Astrocyte (in vitro differentiated cells and primary cell): ENCODE measurements at regions not wholly inside any gene's neighbourhood (a gene's known extent, or its start where the extent isn't known, plus 50 kb on each side); places are given as distances from the start of the nearest gene placed in this dataset.
A peak's percentile ranks its signal among the peaks of the same experiment; 100 is the strongest.

Source experiments
- DNase-seq: peaks from one replicate; pipeline ENCODE4 v3.0.0-alpha.2; 2010; ENCODE audit warnings: low read depth
- FAIRE-seq: peaks from 2 replicates; lab custom pipeline; 2011; peaks lifted over from hg19 to GRCh38; lab: Jason Lieb, UNC
- H2AFZ ChIP-seq: 2 replicates; pipeline ENCODE4 v1.6.0; 2012; ENCODE audit warnings: low read depth, low read length, inconsistent platforms
- H3K27ac ChIP-seq: 2 replicates; pipeline ENCODE4 v1.5.1; 2011; ENCODE audit warnings: low read depth, low read length, inconsistent platforms
- H3K27me3 ChIP-seq: 2 replicates; pipeline ENCODE4 v1.6.0; 2011; ENCODE audit warnings: low read length, inconsistent platforms; ENCODE audit not compliant: insufficient read depth
- H3K36me3 ChIP-seq: 2 replicates; pipeline ENCODE4 v1.5.1; 2011; ENCODE audit warnings: low read length, inconsistent platforms; ENCODE audit not compliant: insufficient read depth
- H3K4me1 ChIP-seq: 2 replicates; pipeline ENCODE4 v1.5.1; 2011; ENCODE audit warnings: low read length, inconsistent platforms; ENCODE audit not compliant: insufficient read depth
- H3K4me2 ChIP-seq: 2 replicates; pipeline ENCODE4 v1.6.0; 2012; ENCODE audit warnings: low read length, inconsistent platforms
- H3K4me3 ChIP-seq: 2 replicates; pipeline ENCODE4 v1.5.1; 2011; ENCODE audit warnings: low read depth, mild to moderate bottlenecking, low read length, inconsistent platforms; ENCODE audit not compliant: insufficient read depth
- H3K79me2 ChIP-seq: 2 replicates; pipeline ENCODE4 v1.6.0; 2012; ENCODE audit warnings: mild to moderate bottlenecking, low read length, inconsistent platforms; ENCODE audit not compliant: insufficient read depth
- H3K9ac ChIP-seq: 2 replicates; pipeline ENCODE4 v1.6.0; 2012; ENCODE audit warnings: mild to moderate bottlenecking, low read length, inconsistent platforms
- H3K9me3 ChIP-seq: 2 replicates; pipeline ENCODE4 v1.5.1; 2012; ENCODE audit warnings: low read depth, mild to moderate bottlenecking, low read length, inconsistent platforms; ENCODE audit not compliant: insufficient read depth
- H4K20me1 ChIP-seq: 2 replicates; pipeline ENCODE4 v1.6.0; 2012; ENCODE audit warnings: low read length, inconsistent platforms; ENCODE audit not compliant: insufficient read depth
- H3K27ac Mint-ChIP-seq: one replicate; pipeline ENCODE4 v1.8.0; 2021; ENCODE audit warnings: mild to moderate bottlenecking, mixed read lengths; ENCODE audit not compliant: unreplicated experiment
- H3K27me3 Mint-ChIP-seq: one replicate; pipeline ENCODE4 v1.8.0; 2021; ENCODE audit warnings: low read depth, mixed read lengths; ENCODE audit not compliant: unreplicated experiment
- H3K36me3 Mint-ChIP-seq: one replicate; pipeline ENCODE4 v1.8.0; 2021; ENCODE audit warnings: low read depth, mixed read lengths; ENCODE audit not compliant: unreplicated experiment
- H3K4me1 Mint-ChIP-seq: one replicate; pipeline ENCODE4 v1.8.0; 2021; ENCODE audit warnings: low read depth, mixed read lengths; ENCODE audit not compliant: unreplicated experiment
- H3K4me3 Mint-ChIP-seq: one replicate; pipeline ENCODE4 v1.8.0; 2021; ENCODE audit warnings: mild to moderate bottlenecking, moderate library complexity, mixed read lengths; ENCODE audit not compliant: unreplicated experiment
- H3K9me3 Mint-ChIP-seq: one replicate; pipeline ENCODE4 v1.8.0; 2021; ENCODE audit warnings: mild to moderate bottlenecking, mixed read lengths; ENCODE audit not compliant: unreplicated experiment
- CTCF ChIP-seq: IDR thresholded peaks from 2 replicates; pipeline ENCODE4 v1.5.1; 2011; ENCODE audit warnings: low read depth, mild to moderate bottlenecking, inconsistent platforms, low read length, moderate library complexity; ENCODE audit not compliant: insufficient read depth
- EZH2 ChIP-seq: IDR thresholded peaks from 2 replicates; pipeline ENCODE4 v1.6.1; 2012; ENCODE audit warnings: mild to moderate bottlenecking, low read length, inconsistent platforms; ENCODE audit not compliant: insufficient read depth

GRCh38 chr4:65014078-65014477 is 604.8 kb upstream of the TECRL start:
- no peaks in the 10 kb centered on the region for H3K27me3 Mint-ChIP-seq

GRCh38 chr4:65007841-65008439 is 598.7 kb upstream of the TECRL start:
- no peaks in the 10 kb centered on the region for H3K79me2 ChIP-seq
- no peak overlapping the region for H3K9ac ChIP-seq
- no peaks in the 10 kb centered on the region for H4K20me1 ChIP-seq
- H3K9me3 ChIP-seq, result no peaks in the 10 kb centered on the region
- no peaks in the 10 kb centered on the region for H3K27me3 ChIP-seq
- H3K27ac Mint-ChIP-seq, result no peak overlapping the region
- H3K36me3 ChIP-seq, result no peaks in the 10 kb centered on the region
- DNase-seq, result peak; percentile 42
- no peaks in the 10 kb centered on the region for H3K27me3 Mint-ChIP-seq
- H3K9me3 Mint-ChIP-seq, result no peaks in the 10 kb centered on the region
- H3K36me3 Mint-ChIP-seq, result no peaks in the 10 kb centered on the region
- TF ChIP-seq EZH2 (no peak), CTCF (peak; percentile 78)
- no peaks in the 10 kb centered on the region for H3K4me1 ChIP-seq
- H3K4me2 ChIP-seq, result no peak overlapping the region
- no peak overlapping the region for H3K4me3 ChIP-seq
- no peak overlapping the region for H3K27ac ChIP-seq
- no peak overlapping the region for H2AFZ ChIP-seq
- peak; percentile 17 for FAIRE-seq
- no peak overlapping the region for H3K4me3 Mint-ChIP-seq
- H3K4me1 Mint-ChIP-seq, result no peaks in the 10 kb centered on the region

More at GRCh38 chr4:65014078-65014477, 604.8 kb upstream of the TECRL start:
- H3K27ac Mint-ChIP-seq, result no peak overlapping the region
- Histone ChIP-seq H3K4me1 (no peaks in the 10 kb centered on the region), H2AFZ (no peak overlapping the region), H3K79me2 (no peaks in the 10 kb centered on the region), H3K4me3 (no peak overlapping the region), H3K36me3 (no peaks in the 10 kb centered on the region), H3K9ac (no peak overlapping the region), H3K27me3 (no peaks in the 10 kb centered on the region), H3K9me3 (no peaks in the 10 kb centered on the region), H3K4me2 (no peak overlapping the region), H4K20me1 (no peaks in the 10 kb centered on the region), H3K27ac (no peak overlapping the region)
- no peaks in the 10 kb centered on the region for H3K4me1 Mint-ChIP-seq
- no peaks in the 10 kb centered on the region for H3K9me3 Mint-ChIP-seq
- FAIRE-seq (no peak), DNase-seq (no peak)
- TF ChIP-seq EZH2, result no peak
- TF ChIP-seq CTCF, result no peak
- no peak overlapping the region for H3K4me3 Mint-ChIP-seq
- no peaks in the 10 kb centered on the region for H3K36me3 Mint-ChIP-seq

- no peak for FAIRE-seq
- H3K4me3 Mint-ChIP-seq, result no peak overlapping the region
Observed at GRCh38 chr4:64975177-64975576, 565.9 kb upstream of the TECRL start.

More at GRCh38 chr4:64975177-64975576, 565.9 kb upstream of the TECRL start:
- Histone ChIP-seq H3K9ac (no peak overlapping the region), H3K4me2 (no peak overlapping the region), H3K36me3 (no peaks in the 10 kb centered on the region), H2AFZ (no peak overlapping the region), H3K27ac (no peak overlapping the region), H3K27me3 (no peaks in the 10 kb centered on the region), H3K79me2 (no peaks in the 10 kb centered on the region), H3K9me3 (no peaks in the 10 kb centered on the region), H4K20me1 (no peaks in the 10 kb centered on the region), H3K4me3 (no peak overlapping the region), H3K4me1 (no peaks in the 10 kb centered on the region)
- DNase-seq, result no peak
- TF ChIP-seq CTCF (no peak), EZH2 (no peak)
- Mint-ChIP-seq H3K27ac (no peak overlapping the region), H3K4me1 (no peaks in the 10 kb centered on the region), H3K36me3 (no peaks in the 10 kb centered on the region), H3K27me3 (no peaks in the 10 kb centered on the region), H3K9me3 (peaks cover under 1% of the 10 kb centered on the region)
